Hepatocyte (in vitro differentiated cells): ENCODE measurements at regions not wholly inside any gene's neighbourhood (a gene's known extent, or its start where the extent isn't known, plus 50 kb on each side); places are given as distances from the start of the nearest gene placed in this dataset.

Source experiments
- DNase-seq: peaks from one replicate; pipeline ENCODE4 v3.0.0-alpha.2; 2016; ENCODE audit warnings: low spot score
- H2AFZ ChIP-seq: fragments of 200-600 bp; sonication (generic); 2 replicates; pipeline ENCODE4 v1.6.0; 2016; ENCODE audit warnings: antibody characterized with exemption, mild to moderate bottlenecking
- H3K27ac ChIP-seq: fragments of 200-600 bp; sonication (generic); 2 replicates; pipeline ENCODE4 v1.5.1; 2016; ENCODE audit warnings: mild to moderate bottlenecking
- H3K27me3 ChIP-seq: fragments of 200-600 bp; sonication (generic); 2 replicates; pipeline ENCODE4 v1.6.1; 2016
- H3K36me3 ChIP-seq: fragments of 200-600 bp; sonication (generic); replicated peaks from 2 replicates; pipeline ENCODE4 v1.5.1; 2016; ENCODE audit warnings: low read depth; ENCODE audit not compliant: insufficient read depth
- H3K4me1 ChIP-seq: fragments of 200-600 bp; sonication (generic); 2 replicates; pipeline ENCODE4 v1.5.1; 2016; ENCODE audit warnings: mild to moderate bottlenecking, moderate library complexity; ENCODE audit not compliant: insufficient read depth
- H3K4me2 ChIP-seq: fragments of 200-600 bp; sonication (generic); 2 replicates; pipeline ENCODE4 v1.6.0; 2016
- H3K4me3 ChIP-seq: fragments of 200-600 bp; sonication (generic); 2 replicates; pipeline ENCODE4 v1.5.1; 2016; ENCODE audit warnings: mild to moderate bottlenecking
- H3K79me2 ChIP-seq: fragments of 200-600 bp; sonication (generic); 2 replicates; pipeline ENCODE4 v1.6.0; 2017; ENCODE audit warnings: mild to moderate bottlenecking
- H3K9me2 ChIP-seq: fragments of 200-600 bp; sonication (generic); replicated peaks from 2 replicates; pipeline ENCODE4 v1.6.0; 2017; ENCODE audit warnings: mild to moderate bottlenecking; ENCODE audit not compliant: insufficient read depth
- H3K9me3 ChIP-seq: fragments of 200-600 bp; sonication (generic); 2 replicates; pipeline ENCODE4 v1.5.1; 2016; ENCODE audit warnings: low read depth, mild to moderate bottlenecking
- H4K20me1 ChIP-seq: fragments of 200-600 bp; sonication (generic); 2 replicates; pipeline ENCODE4 v1.6.0; 2016; ENCODE audit warnings: mild to moderate bottlenecking; ENCODE audit not compliant: insufficient read depth, poor library complexity, severe bottlenecking
- EZH2 ChIP-seq: fragments of 200-600 bp; sonication (generic); IDR thresholded peaks from 2 replicates; pipeline ENCODE4 v1.6.1; 2016; ENCODE audit warnings: antibody characterized with exemption, mild to moderate bottlenecking, borderline replicate concordance
- EZH2phosphoT487 ChIP-seq: fragments of 200-600 bp; sonication (generic); IDR thresholded peaks from one replicate; pipeline ENCODE4 v1.6.1; 2018; ENCODE audit warnings: antibody characterized with exemption, mild to moderate bottlenecking, low read depth, moderate library complexity; ENCODE audit not compliant: unreplicated experiment, severe bottlenecking
- WGBS: methylation state at CpG from one replicate; pipeline ENCODE4 v1.1.6; 2016; ENCODE audit warnings: low lambda C conversion rate; ENCODE audit errors: missing lambda C conversion rate; 5-methylcytosine and 5-hydroxymethylcytosine counted together
- TF ChIP-seq, protein P1 (sequence below): fragments of 200-600 bp; sonication (generic); IDR thresholded peaks from 2 replicates; pipeline ENCODE4 v1.5.1; 2016; ENCODE audit warnings: antibody characterized with exemption, mild to moderate bottlenecking; ENCODE audit not compliant: poor library complexity

DNA sequence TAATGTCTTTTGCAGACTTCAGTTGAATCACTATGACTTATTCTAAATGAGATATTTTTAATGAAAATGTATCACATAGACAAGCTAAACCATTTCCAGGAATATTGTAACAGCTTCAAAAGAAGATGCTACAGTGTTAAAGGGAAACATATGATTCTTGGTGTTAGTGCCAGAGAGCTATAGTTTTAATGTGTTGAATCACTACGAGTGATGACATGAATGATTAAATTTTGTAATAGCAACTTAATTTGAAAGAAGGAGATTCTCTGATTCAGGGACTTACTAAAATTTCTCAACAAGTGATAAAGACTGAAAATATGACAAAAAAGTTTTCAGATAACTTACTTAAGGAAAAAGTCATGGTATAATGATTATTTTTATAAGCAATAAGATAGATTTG is 267.3 kb upstream of the SLITRK3 start:
- no peaks in the 10 kb centered on the region for H3K9me2 ChIP-seq
- H3K9me3 ChIP-seq, result no peaks in the 10 kb centered on the region
- TF ChIP-seq EZH2 (no peak), EZH2phosphoT487 (no peak)
- TF ChIP-seq, protein P1, sequence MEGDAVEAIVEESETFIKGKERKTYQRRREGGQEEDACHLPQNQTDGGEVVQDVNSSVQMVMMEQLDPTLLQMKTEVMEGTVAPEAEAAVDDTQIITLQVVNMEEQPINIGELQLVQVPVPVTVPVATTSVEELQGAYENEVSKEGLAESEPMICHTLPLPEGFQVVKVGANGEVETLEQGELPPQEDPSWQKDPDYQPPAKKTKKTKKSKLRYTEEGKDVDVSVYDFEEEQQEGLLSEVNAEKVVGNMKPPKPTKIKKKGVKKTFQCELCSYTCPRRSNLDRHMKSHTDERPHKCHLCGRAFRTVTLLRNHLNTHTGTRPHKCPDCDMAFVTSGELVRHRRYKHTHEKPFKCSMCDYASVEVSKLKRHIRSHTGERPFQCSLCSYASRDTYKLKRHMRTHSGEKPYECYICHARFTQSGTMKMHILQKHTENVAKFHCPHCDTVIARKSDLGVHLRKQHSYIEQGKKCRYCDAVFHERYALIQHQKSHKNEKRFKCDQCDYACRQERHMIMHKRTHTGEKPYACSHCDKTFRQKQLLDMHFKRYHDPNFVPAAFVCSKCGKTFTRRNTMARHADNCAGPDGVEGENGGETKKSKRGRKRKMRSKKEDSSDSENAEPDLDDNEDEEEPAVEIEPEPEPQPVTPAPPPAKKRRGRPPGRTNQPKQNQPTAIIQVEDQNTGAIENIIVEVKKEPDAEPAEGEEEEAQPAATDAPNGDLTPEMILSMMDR, result no peak
- H3K4me1 ChIP-seq, result no peaks in the 10 kb centered on the region
- no peaks in the 10 kb centered on the region for H3K79me2 ChIP-seq
- no peaks in the 10 kb centered on the region for H3K36me3 ChIP-seq
- no peak overlapping the region for H3K27ac ChIP-seq
- 88% methylated on average over 1 of the region's 1 CpG for WGBS
- H3K27me3 ChIP-seq, result no peaks in the 10 kb centered on the region
- no peak overlapping the region for H2AFZ ChIP-seq
- H3K4me2 ChIP-seq, result no peak overlapping the region
- no peaks in the 10 kb centered on the region for H4K20me1 ChIP-seq
- H3K4me3 ChIP-seq, result no peak overlapping the region
- no peak for DNase-seq

DNA sequence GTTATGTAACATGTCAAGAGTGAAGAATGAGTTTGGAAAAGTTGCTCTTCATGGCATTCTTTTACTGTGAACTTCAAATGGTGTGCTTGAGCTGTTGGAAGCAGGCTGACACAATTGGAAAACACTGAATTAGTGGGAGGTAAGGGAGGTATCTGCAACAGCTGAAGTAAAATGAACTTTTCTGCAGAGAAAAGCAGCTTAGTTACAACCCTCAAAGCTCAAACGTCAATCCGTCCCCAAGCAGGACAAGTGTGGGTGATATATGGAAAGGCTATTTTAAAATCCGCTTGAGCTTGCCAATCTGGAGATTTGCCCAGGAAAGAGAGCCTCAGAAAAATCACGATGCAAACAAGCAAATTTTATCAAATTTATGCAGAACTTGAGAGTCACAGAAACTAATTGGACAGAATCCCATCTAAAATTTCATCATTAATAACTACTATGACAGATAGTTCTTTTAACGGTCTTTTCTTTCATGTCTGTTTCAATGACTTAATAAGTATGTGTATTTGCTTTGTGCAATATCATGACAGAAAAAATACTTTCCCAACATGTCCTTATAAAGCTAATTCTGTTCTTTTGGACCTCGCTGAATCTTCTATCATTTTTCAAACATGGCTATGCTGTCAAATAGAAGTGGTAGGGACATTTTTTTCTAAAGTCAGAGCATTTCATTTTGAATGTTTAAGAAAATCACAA is 266.6 kb upstream of the SLITRK3 start:
- H3K79me2 ChIP-seq, result no peaks in the 10 kb centered on the region
- no peak for TF ChIP-seq EZH2
- TF ChIP-seq, protein P1, result no peak
- TF ChIP-seq EZH2phosphoT487, result no peak
- 83% methylated on average over 6 of the region's 6 CpGs for WGBS
- DNase-seq, result no peak
- H2AFZ ChIP-seq, result no peak overlapping the region
- no peaks in the 10 kb centered on the region for H3K9me3 ChIP-seq
- no peak overlapping the region for H3K27ac ChIP-seq
- no peaks in the 10 kb centered on the region for H3K4me1 ChIP-seq
- no peaks in the 10 kb centered on the region for H3K9me2 ChIP-seq
- H3K27me3 ChIP-seq, result no peaks in the 10 kb centered on the region
- no peak overlapping the region for H3K4me2 ChIP-seq
- no peak overlapping the region for H3K4me3 ChIP-seq
- no peaks in the 10 kb centered on the region for H4K20me1 ChIP-seq
- H3K36me3 ChIP-seq, result no peaks in the 10 kb centered on the region

DNA sequence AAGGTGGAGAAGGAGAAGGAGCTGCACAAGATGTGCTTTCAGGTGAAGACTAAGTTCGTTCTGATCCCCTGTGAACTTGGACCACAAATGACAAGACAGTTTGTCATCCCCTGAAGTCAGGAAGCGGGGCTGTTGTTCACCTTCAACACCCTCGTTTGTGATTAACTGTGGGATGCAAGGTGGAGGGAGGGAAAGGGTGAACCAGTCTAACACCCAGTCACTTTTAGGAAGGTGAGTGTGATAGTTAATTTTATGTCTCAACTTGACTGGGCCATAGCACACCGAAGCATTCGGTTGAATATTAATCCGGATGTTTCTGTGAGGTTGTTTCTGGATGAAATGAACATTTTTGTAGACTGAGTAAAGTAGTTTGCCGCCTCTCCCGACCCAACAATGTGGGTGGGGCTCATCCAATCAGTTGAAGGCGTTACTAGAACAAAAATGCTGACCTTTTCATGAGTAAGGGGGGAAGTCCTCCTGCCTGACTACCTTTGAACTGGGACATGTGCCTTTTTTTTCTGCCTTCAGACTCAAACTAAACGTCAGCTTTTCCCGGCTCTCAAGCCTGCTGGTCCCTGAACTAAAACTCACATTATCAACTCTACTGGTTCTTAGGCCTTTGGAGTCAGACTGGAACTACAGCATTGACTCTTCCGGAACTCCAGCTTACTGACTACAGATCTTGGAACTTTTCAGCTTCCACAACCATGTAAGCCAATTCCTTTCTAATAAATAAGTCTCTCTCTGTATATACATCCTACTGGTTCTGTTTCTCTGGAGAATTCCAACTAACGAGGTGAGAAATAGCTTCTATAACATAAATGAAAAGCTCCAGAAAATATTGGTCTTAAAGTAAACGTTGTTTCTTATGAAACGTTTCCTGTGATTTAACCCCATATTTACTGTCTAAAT is 264.0 kb upstream of the SLITRK3 start:
- Histone ChIP-seq H4K20me1 (no peaks in the 10 kb centered on the region), H2AFZ (no peak overlapping the region)

More for the DNA sequence above, 264.0 kb upstream of the SLITRK3 start:
- Histone ChIP-seq H3K4me2 (no peak overlapping the region), H3K4me3 (no peak overlapping the region), H3K27me3 (no peaks in the 10 kb centered on the region), H3K27ac (no peak overlapping the region), H3K9me3 (no peaks in the 10 kb centered on the region), H3K36me3 (no peaks in the 10 kb centered on the region), H3K9me2 (no peaks in the 10 kb centered on the region), H3K4me1 (no peaks in the 10 kb centered on the region), H3K79me2 (no peaks in the 10 kb centered on the region)
- TF ChIP-seq EZH2phosphoT487 (no peak), EZH2 (no peak)
- TF ChIP-seq, protein P1, result no peak
- 77% methylated on average over 15 of the region's 15 CpGs for WGBS
- no peak for DNase-seq
